Tibial nerve (tissue), 4 donors: ENCODE measurements at regions not wholly inside any gene's neighbourhood (a gene's known extent, or its start where the extent isn't known, plus 50 kb on each side); places are given as distances from the start of the nearest gene placed in this dataset.
"Not testable (repeated sequence)": the region's sequence is repeated elsewhere in the genome, so short reads cannot be mapped to it uniquely, and the experiment has no call there.

ENCODE experiments used
- DNase-seq, 2 donors: peaks; one replicate each; pipeline ENCODE4 v3.0.0-alpha.2; 2019; ENCODE audit warnings: low spot score in 2 of 2
- H3K27ac ChIP-seq, 4 donors: fragments of 200-600 bp; sonication (generic) in 3 of 4; one replicate each; pipeline ENCODE4 v1.5.1; 2017 to 2019; ENCODE audit warnings: mild to moderate bottlenecking in 1 of 4
- H3K27me3 ChIP-seq, 2 donors: fragments of 200-600 bp; sonication (generic) in 1 of 2; one replicate each; pipeline versions ENCODE4 v1.5.1 to v1.6.0; 2017 to 2019
- H3K36me3 ChIP-seq, 3 donors: fragments of 200-600 bp; sonication (generic); one replicate each; pipeline ENCODE4 v1.5.1; 2018 to 2019
- H3K4me1 ChIP-seq, 4 donors: fragments of 200-600 bp; sonication (generic) in 3 of 4; one replicate each; pipeline ENCODE4 v1.5.1; 2017 to 2019
- H3K4me3 ChIP-seq, 4 donors: fragments of 200-600 bp; sonication (generic) in 3 of 4; one replicate each; pipeline ENCODE4 v1.5.1; 2017 to 2019; ENCODE audit warnings: mild to moderate bottlenecking in 1 of 4, moderate library complexity in 1 of 4
- H3K9me3 ChIP-seq, 4 donors: fragments of 200-600 bp; sonication (generic) in 3 of 4; one replicate each; pipeline ENCODE4 v1.5.1; 2017 to 2019
- EP300 ChIP-seq, 2 donors: sonication (generic); formaldehyde crosslinking; IDR thresholded peaks; one replicate each; pipeline ENCODE4 v1.6.1; 2017; ENCODE audit warnings: antibody characterized with exemption in 2 of 2, mild to moderate bottlenecking in 1 of 2
- POLR2A ChIP-seq, 2 donors: fragments of 450-650 bp; IDR thresholded peaks; one replicate each; pipeline ENCODE4 v1.6.1; 2017; ENCODE audit warnings: antibody characterized with exemption in 2 of 2, mild to moderate bottlenecking in 2 of 2, moderate library complexity in 2 of 2
- WGBS, 2 donors: methylation state at CpG; one replicate each; pipeline ENCODE4 v1.1.5; 2018; 5-methylcytosine and 5-hydroxymethylcytosine counted together
- TF ChIP-seq, protein P1 (sequence below), 5 experiments: fragments of 200-600 bp in 3 of 5; fragments of 450-650 bp in 2 of 5; sonication (generic) in 3 of 5; IDR thresholded peaks; one replicate each; pipeline ENCODE4 v1.5.1; 2016 to 2019; ENCODE audit warnings: antibody characterized with exemption in 5 of 5, mild to moderate bottlenecking in 3 of 5, moderate library complexity in 2 of 5

DNA sequence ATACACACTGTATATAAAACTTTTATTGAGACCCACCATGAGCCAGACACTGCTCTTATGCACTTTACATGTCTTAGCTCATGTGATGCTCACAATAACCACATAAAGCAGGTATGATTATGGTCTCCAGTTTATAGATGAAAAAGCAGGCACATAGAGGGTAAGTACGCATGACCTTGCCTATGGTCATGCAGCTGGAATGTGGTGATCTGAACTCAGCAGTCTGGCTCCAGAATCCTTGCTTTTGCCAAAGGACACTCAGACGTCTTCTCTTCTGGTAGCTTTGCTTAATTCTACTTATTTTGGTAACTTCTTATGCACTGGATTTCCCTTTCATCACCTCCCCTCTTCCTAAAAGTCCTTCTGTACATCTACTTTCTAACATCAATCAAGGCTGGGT is 103.3 kb upstream of the CRY1 start:
- H3K27ac ChIP-seq = no peak overlapping the region
- no peaks in the 10 kb centered on the region for H3K36me3 ChIP-seq
- TF ChIP-seq, protein P1, sequence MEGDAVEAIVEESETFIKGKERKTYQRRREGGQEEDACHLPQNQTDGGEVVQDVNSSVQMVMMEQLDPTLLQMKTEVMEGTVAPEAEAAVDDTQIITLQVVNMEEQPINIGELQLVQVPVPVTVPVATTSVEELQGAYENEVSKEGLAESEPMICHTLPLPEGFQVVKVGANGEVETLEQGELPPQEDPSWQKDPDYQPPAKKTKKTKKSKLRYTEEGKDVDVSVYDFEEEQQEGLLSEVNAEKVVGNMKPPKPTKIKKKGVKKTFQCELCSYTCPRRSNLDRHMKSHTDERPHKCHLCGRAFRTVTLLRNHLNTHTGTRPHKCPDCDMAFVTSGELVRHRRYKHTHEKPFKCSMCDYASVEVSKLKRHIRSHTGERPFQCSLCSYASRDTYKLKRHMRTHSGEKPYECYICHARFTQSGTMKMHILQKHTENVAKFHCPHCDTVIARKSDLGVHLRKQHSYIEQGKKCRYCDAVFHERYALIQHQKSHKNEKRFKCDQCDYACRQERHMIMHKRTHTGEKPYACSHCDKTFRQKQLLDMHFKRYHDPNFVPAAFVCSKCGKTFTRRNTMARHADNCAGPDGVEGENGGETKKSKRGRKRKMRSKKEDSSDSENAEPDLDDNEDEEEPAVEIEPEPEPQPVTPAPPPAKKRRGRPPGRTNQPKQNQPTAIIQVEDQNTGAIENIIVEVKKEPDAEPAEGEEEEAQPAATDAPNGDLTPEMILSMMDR (IDR thresholded peaks at IDR 0.05) = no peak
- TF ChIP-seq POLR2A (IDR thresholded peaks at IDR 0.05) = no peak
- TF ChIP-seq EP300 (IDR thresholded peaks at IDR 0.05) = no peak
- no peak overlapping the region for H3K4me3 ChIP-seq
- no peak for DNase-seq
- no peaks in the 10 kb centered on the region for H3K4me1 ChIP-seq
- WGBS, 2 donors = 47 to 56% methylated on average over 2 of the region's 2 CpGs
- no peaks in the 10 kb centered on the region for H3K27me3 ChIP-seq
- peaks cover 0 to 11% (median 0%) of the 10 kb centered on the region in 4 donors for H3K9me3 ChIP-seq

DNA sequence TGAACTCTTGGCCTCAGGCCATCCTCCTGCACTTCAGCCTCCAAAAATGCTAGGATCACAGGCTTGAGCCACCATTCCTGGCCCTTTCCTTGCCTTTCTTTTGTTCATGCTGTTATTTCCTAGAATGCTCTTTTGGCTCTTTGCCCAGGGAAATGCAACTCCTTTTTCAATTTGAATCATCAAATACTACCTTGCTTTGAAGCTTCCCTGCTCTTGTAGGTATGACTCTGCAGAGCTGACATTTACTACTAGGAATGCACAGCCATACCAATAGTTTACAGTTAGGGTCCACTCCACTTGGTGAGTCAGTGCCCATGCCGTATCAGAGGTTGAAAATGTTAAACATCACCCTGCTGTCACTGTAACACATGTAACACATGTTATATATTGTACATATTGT is 107.0 kb upstream of the CRY1 start:
- Histone ChIP-seq H3K36me3 (no peaks in the 10 kb centered on the region), H3K27ac (no peak overlapping the region), H3K9me3 (no peaks in the 10 kb centered on the region), H3K27me3 (no peaks in the 10 kb centered on the region), H3K4me1 (no peaks in the 10 kb centered on the region), H3K4me3 (no peak overlapping the region)
- 71 to 84% methylated on average over 1 of the region's 1 CpG for WGBS, 2 donors
- TF ChIP-seq POLR2A (IDR thresholded peaks at IDR 0.05) (no peak), EP300 (IDR thresholded peaks at IDR 0.05) (no peak)
- TF ChIP-seq, protein P1 (IDR thresholded peaks at IDR 0.05) = no peak
- DNase-seq = no peak

DNA sequence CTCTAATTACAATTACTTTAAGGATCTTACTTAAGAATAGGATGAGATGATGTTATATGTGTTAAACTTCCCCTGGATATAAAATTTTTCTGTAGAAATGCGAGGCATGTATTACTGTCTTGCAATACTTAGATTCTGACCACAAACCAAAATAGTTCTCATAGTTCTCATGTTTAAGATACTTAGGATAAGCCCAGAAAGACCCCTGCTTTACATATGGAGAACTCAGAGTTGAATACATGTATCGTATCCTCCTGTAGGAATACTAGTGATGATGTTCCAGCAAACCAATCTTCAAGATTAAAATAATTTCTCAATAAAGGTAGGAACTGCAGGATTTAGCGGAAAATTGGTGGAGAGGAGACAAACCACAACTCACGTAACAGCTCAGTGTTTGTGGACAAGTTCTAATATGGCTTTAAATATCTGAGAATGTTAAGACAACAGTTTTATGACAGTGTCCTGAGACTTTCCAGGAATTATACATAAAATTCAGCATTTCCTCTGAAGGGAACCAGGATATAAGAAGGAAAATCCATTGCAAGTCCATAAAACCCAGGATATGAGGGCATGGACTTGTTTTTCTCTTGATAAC is 114.7 kb upstream of the CRY1 start:
- Histone ChIP-seq H3K9me3 (no peaks in the 10 kb centered on the region), H3K4me1 (no peaks in the 10 kb centered on the region), H3K27ac (no peak overlapping the region), H3K36me3 (no peaks in the 10 kb centered on the region), H3K4me3 (no peak overlapping the region), H3K27me3 (no peaks in the 10 kb centered on the region)
- no peak for DNase-seq
- 82% methylated on average over 4 of the region's 4 CpGs for WGBS, 2 donors
- TF ChIP-seq, protein P1 (IDR thresholded peaks at IDR 0.05) = no peak
- no peak for TF ChIP-seq EP300 (IDR thresholded peaks at IDR 0.05)
- TF ChIP-seq POLR2A (IDR thresholded peaks at IDR 0.05) = no peak

DNA sequence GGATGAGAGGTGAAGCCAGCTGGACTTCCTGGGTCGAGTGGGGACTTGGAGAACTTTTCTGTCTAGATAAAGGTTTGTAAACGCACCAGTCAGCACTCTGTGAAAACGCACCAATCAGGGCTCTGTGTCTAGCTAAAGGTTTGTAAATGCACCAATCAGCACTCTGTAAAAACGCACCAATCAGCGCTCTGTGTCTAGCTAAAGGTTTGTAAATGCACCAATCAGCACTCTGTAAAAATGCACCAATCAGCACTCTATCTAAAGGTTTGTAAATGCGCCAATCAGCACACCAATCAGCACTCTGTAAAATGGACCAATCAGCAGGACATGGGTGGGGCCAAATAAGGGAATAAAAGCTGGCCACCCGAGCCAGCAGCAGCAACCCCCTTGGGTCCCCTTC is 116.4 kb upstream of the CRY1 start:
- H3K9me3 ChIP-seq, H3K27me3 ChIP-seq, H3K27ac ChIP-seq, DNase-seq, H3K4me3 ChIP-seq, H3K4me1 ChIP-seq, H3K36me3 ChIP-seq: not testable (repeated sequence)
- 84% methylated on average over 7 of the region's 7 CpGs for WGBS, 2 donors

DNA sequence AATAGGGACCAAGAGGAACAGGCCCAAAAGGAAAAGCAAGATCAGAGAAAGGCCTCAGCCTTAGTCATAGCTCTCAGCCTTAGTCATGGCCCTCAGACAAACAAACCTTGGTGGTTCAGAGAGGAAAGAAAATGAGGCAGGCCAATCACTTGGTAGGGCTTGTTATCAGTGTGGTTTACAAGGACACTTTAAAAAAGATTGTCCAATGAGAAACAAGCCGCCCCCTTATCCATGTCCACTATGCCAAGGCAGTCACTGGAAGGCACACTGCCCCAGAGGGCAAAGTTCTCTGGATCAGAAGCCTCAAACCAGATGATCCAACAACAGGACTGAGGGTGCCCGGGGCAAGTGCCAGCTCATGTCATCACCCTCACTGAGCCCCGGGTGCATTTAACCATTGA is 121.0 kb upstream of the CRY1 start:
- H3K4me1 ChIP-seq, H3K27me3 ChIP-seq: not testable (repeated sequence)
- 65 to 67% methylated on average over 3 of the region's 3 CpGs for WGBS, 2 donors

DNA sequence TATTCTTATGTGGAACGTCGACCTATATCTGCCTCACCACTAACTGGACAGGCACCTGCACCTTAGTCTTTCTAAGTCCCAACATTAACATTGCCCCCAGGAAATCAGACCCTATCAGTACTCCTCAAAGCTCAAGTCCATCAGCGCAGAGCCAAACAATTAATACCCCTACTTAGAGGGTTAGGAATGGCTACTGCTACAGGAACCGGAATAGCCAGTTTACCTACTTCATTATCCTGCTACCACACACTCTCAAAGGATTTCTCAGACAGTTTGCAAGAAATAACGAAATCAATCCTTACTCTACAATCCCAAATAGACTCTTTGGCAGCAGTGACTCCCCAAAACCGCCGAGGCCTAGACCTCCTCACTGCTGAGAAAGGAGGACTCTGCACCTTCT is 123.1 kb upstream of the CRY1 start:
- H3K4me1 ChIP-seq, DNase-seq, H3K36me3 ChIP-seq, H3K9me3 ChIP-seq, H3K27ac ChIP-seq, H3K4me3 ChIP-seq, H3K27me3 ChIP-seq: not testable (repeated sequence)
- WGBS, 2 donors = 93 to 94% methylated on average over 7 of the region's 7 CpGs

More for the DNA sequence above, 121.0 kb upstream of the CRY1 start:
- not testable (repeated sequence) for H3K4me3 ChIP-seq, DNase-seq, H3K27ac ChIP-seq, H3K9me3 ChIP-seq, H3K36me3 ChIP-seq

DNA sequence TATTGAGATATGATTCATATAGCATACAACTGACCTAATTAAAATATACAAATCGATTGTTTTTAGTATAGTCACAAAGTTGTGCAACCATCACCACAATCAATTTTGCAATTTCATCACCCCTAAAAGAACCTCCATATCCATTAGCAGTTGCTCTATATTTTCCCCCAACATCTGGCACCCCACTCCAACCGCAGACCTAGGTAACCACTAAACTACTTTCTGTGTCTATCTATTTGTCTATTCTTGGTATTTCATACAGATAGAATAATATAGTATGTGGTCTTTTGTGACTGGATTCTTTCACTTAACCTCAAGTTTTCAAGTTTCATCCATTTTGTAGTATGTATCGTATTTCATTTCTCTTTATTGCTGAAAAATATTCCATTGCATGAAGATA is 126.0 kb upstream of the CRY1 start:
- TF ChIP-seq POLR2A (IDR thresholded peaks at IDR 0.05) (no peak), EP300 (IDR thresholded peaks at IDR 0.05) (no peak)
- TF ChIP-seq, protein P1 (IDR thresholded peaks at IDR 0.05) = no peak
- Histone ChIP-seq H3K9me3 (peaks cover 0 to 7% (median 0%) of the 10 kb centered on the region in 4 donors), H3K4me1 (no peaks in the 10 kb centered on the region), H3K36me3 (no peaks in the 10 kb centered on the region), H3K27me3 (no peaks in the 10 kb centered on the region), H3K27ac (no peak overlapping the region), H3K4me3 (no peak overlapping the region)
- 86 to 89% methylated on average over 3 of the region's 3 CpGs for WGBS, 2 donors
- no peak for DNase-seq
